HepG2 (cell line): ENCODE measurements at regions not wholly inside any gene's neighbourhood (a gene's known extent, or its start where the extent isn't known, plus 50 kb on each side); places are given as distances from the start of the nearest gene placed in this dataset.

Source experiments
- ARID3A ChIP-seq: IDR thresholded peaks from 2 replicates; pipeline ENCODE4 v1.6.1; 2012; ENCODE audit warnings: low read depth, low read length, improper control_type of control experiment
- KLF11 ChIP-seq: IDR thresholded peaks from 2 replicates; pipeline ENCODE4 v1.6.1; 2016; ENCODE audit warnings: missing compliant biosample characterization
- LCORL ChIP-seq, 2 experiments: fragments of 450-650 bp in 1 of 2; sonication (generic) in 1 of 2; formaldehyde crosslinking in 1 of 2; IDR thresholded peaks; 2 replicates each; pipeline versions ENCODE4 v1.5.0 to v1.6.1; 2017 to 2020; ENCODE audit warnings: antibody characterized with exemption in 1 of 2, missing genetic modification reagents in 1 of 2
- POGZ ChIP-seq: sonication (generic); formaldehyde crosslinking; IDR thresholded peaks from 2 replicates; pipeline ENCODE4 v1.4.0; 2020; ENCODE audit warnings: mild to moderate bottlenecking, missing genetic modification reagents
- POLR2AphosphoS2 ChIP-seq: IDR thresholded peaks from 2 replicates; pipeline ENCODE4 v1.6.1; 2011; ENCODE audit warnings: low read depth, low read length, improper control_type of control experiment
- SNAPC4 ChIP-seq: sonication (generic); formaldehyde crosslinking; IDR thresholded peaks from 2 replicates; pipeline ENCODE4 v1.4.0; 2020; ENCODE audit warnings: mild to moderate bottlenecking, missing genetic modification reagents
- SOX6 ChIP-seq, 2 experiments: fragments of 450-650 bp in 1 of 2; sonication (generic) in 1 of 2; formaldehyde crosslinking in 1 of 2; IDR thresholded peaks; 2 replicates each; pipeline versions ENCODE4 v1.4.0 to v1.6.1; 2017 to 2020; ENCODE audit warnings: antibody characterized with exemption in 1 of 2, mild to moderate bottlenecking in 1 of 2, missing genetic modification reagents in 1 of 2
- TAF1 ChIP-seq: sonication (generic); formaldehyde crosslinking; IDR thresholded peaks from 2 replicates; pipeline ENCODE4 v1.4.0; 2020; ENCODE audit warnings: missing genetic modification reagents
- TCF12 ChIP-seq, 2 experiments: fragments of 450-650 bp in 1 of 2; sonication (generic) in 1 of 2; formaldehyde crosslinking in 1 of 2; IDR thresholded peaks; 2 replicates each; pipeline versions ENCODE4 v1.6.1 to v1.8.0; 2017 to 2022; ENCODE audit warnings: antibody characterized with exemption in 1 of 2, mild to moderate bottlenecking in 1 of 2, missing genetic modification reagents in 1 of 2, moderate library complexity in 1 of 2
- TRIM24 ChIP-seq: sonication (generic); formaldehyde crosslinking; IDR thresholded peaks from 2 replicates; pipeline ENCODE4 v1.8.0; 2022; ENCODE audit warnings: mild to moderate bottlenecking, missing genetic modification reagents
- YEATS4 ChIP-seq: sonication (generic); formaldehyde crosslinking; IDR thresholded peaks from 2 replicates; pipeline ENCODE4 v1.4.0; 2020; ENCODE audit warnings: missing genetic modification reagents, borderline replicate concordance
- ZBTB37 ChIP-seq: sonication (generic); formaldehyde crosslinking; IDR thresholded peaks from 2 replicates; pipeline ENCODE4 v1.4.0; 2020; ENCODE audit warnings: mild to moderate bottlenecking, missing genetic modification reagents
- ZFP91 ChIP-seq: sonication (generic); formaldehyde crosslinking; IDR thresholded peaks from 2 replicates; pipeline ENCODE4 v1.9.0; 2022; ENCODE audit warnings: missing genetic modification reagents, mild to moderate bottlenecking, borderline replicate concordance

- TF ChIP-seq SNAPC4 (CRISPR knock-in tag) (no peak), ZBTB37 (CRISPR knock-in tag) (no peak), POGZ (CRISPR knock-in tag) (peak; percentile 57; the same call in 1 of the 2 replicates), YEATS4 (0 out of 2 replicates have a peak, but pooled peaks have one; percentile 4), ARID3A (0 out of 2 replicates have a peak, but pooled peaks have one; percentile 34), LCORL (IDR thresholded peaks at IDR 0.05) (no peak), LCORL (CRISPR knock-in tag; IDR thresholded peaks at IDR 0.05) (0 out of 2 replicates have a peak, but pooled peaks have one; percentile 11), TRIM24 (no peak), SOX6 (IDR thresholded peaks at IDR 0.05) (no peak), SOX6 (CRISPR knock-in tag; IDR thresholded peaks at IDR 0.05) (peak; percentile 58), TCF12 (IDR thresholded peaks at IDR 0.05) (no peak), TCF12 (CRISPR knock-in tag; IDR thresholded peaks at IDR 0.05) (no peak), KLF11 (CRISPR knock-in tag) (no peak), POLR2AphosphoS2 (no peak), TAF1 (no peak), ZFP91 (0 out of 2 replicates have a peak, but pooled peaks have one; percentile 19)
Measured at GRCh38 chr1:67524143-67525052, 94.2 kb upstream of the SERBP1 start (continued).
